Immature natural killer cell (primary cell): ENCODE measurements at regions not wholly inside any gene's neighbourhood (a gene's known extent, or its start where the extent isn't known, plus 50 kb on each side); places are given as distances from the start of the nearest gene placed in this dataset.

Experiments used
- DNase-seq, 3 donors: peaks; one replicate each; pipeline ENCODE4 v3.0.0; 2022; ENCODE audit warnings: mixed read lengths in 1 of 3
- H3K27ac Mint-ChIP-seq, 6 donors: one replicate each; pipeline ENCODE4 v1.8.0; 2020; ENCODE audit warnings: mixed read lengths in 6 of 6, mild to moderate bottlenecking in 5 of 6, inconsistent platforms in 4 of 6, moderate library complexity in 3 of 6
- H3K27me3 Mint-ChIP-seq, 3 donors: one replicate each; pipeline ENCODE4 v1.8.0; 2020 to 2021; ENCODE audit warnings: low read depth in 3 of 3, mild to moderate bottlenecking in 3 of 3, mixed read lengths in 3 of 3, moderate library complexity in 3 of 3, inconsistent platforms in 1 of 3
- H3K36me3 Mint-ChIP-seq, 3 donors: one replicate each; pipeline ENCODE4 v1.8.0; 2020; ENCODE audit warnings: mixed read lengths in 3 of 3, inconsistent platforms in 2 of 3, mild to moderate bottlenecking in 2 of 3
- H3K4me1 Mint-ChIP-seq, 2 donors: one replicate each; pipeline ENCODE4 v1.8.0; 2020; ENCODE audit warnings: inconsistent platforms in 2 of 2, mild to moderate bottlenecking in 2 of 2, mixed read lengths in 2 of 2, moderate library complexity in 1 of 2
- H3K4me3 Mint-ChIP-seq, 5 donors: one replicate each; pipeline ENCODE4 v1.8.0; 2020; ENCODE audit warnings: mild to moderate bottlenecking in 5 of 5, mixed read lengths in 5 of 5, inconsistent platforms in 3 of 5, moderate library complexity in 3 of 5
- H3K9me3 Mint-ChIP-seq, 6 donors: one replicate each; pipeline ENCODE4 v1.8.0; 2020; ENCODE audit warnings: mild to moderate bottlenecking in 6 of 6, mixed read lengths in 6 of 6, inconsistent platforms in 4 of 6, moderate library complexity in 3 of 6

- H3K9me3 Mint-ChIP-seq, result peaks cover 2 to 14% (median 6%) of the 10 kb centered on the region in 6 donors
- H3K27ac Mint-ChIP-seq, result no peak overlapping the region
- H3K27me3 Mint-ChIP-seq, result peaks cover 2 to 7% (median 2%) of the 10 kb centered on the region in 3 donors
- H3K36me3 Mint-ChIP-seq, result no peaks in the 10 kb centered on the region
- peak overlapping the region in 1 of 5 donors; percentile 44 for H3K4me3 Mint-ChIP-seq
- DNase-seq, result no peak
- no peaks in the 10 kb centered on the region for H3K4me1 Mint-ChIP-seq
Observed at GRCh38 chr3:66889750-66890494, 108.2 kb upstream of the KBTBD8 start.

- Mint-ChIP-seq H3K27ac (no peak overlapping the region), H3K4me3 (no peak overlapping the region), H3K9me3 (peaks cover 23 to 83% (median 54%) of the 10 kb centered on the region in 6 donors), H3K36me3 (peaks cover 3 to 14% (median 13%) of the 10 kb centered on the region in 3 donors), H3K27me3 (peaks cover 1 to 2% (median 2%) of the 10 kb centered on the region in 3 donors), H3K4me1 (no peaks in the 10 kb centered on the region)
- DNase-seq, result no peak
Observed at GRCh38 chr3:66898155-66898554, 100.0 kb upstream of the KBTBD8 start.

DNA sequence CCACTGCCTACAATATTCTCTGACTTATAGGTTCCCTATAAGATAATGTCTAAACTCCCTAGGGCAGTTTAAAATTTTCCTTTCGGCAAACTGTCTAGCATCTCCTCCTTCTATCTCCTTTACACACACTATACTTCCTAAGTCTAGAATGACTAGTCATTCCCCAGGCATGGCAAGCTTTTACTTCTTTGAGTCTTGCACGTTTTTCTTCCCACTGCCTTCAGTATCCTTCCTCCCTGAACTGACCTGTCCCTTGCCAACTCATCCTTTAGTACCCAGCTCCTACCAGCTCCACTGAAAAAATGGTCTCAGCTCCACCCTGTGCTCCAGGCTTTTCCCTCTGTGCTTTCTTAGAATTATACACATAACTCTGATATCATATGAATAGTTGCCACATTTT lies 93.8 kb upstream of the KBTBD8 start:
- no peak overlapping the region for H3K27ac Mint-ChIP-seq
- H3K36me3 Mint-ChIP-seq, result peaks cover 3 to 4% (median 3%) of the 10 kb centered on the region in 3 donors
- H3K4me3 Mint-ChIP-seq, result no peak overlapping the region
- DNase-seq, result no peak
- H3K4me1 Mint-ChIP-seq, result no peaks in the 10 kb centered on the region
- peaks cover 10 to 34% (median 17%) of the 10 kb centered on the region in 6 donors for H3K9me3 Mint-ChIP-seq
- H3K27me3 Mint-ChIP-seq, result peaks cover 1 to 12% (median 2%) of the 10 kb centered on the region in 3 donors

DNA sequence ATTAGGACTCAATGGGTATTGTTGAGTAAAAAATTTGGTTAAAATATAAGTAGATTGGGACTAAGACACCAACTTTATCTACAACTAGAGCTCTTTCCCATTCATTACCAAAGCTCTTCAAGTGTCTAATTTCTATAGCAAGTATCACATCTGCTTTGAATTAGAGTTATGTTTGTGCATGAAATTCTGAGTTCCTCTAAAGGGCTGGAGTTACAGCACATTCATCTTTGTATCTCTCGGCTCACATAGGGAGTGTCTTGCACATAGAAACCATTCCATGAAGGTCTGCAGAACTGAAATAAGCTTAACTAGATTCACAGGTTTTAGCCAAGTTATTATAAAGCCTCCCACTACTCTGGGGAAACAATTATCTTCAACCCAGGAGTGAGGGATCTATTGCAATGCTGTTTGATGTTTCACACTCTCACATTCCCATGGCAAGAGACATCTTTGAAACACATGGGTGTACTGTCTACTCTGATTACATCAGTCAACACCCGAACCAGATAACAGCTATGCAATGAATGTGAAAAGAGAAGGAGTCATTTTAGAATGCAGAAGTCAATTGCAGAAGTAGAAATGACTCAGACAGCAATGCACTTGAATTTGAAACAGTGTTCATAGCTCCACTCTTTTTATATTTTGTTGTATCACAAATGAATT lies 93.1 kb upstream of the KBTBD8 start:
- Mint-ChIP-seq H3K4me1 (no peaks in the 10 kb centered on the region), H3K27me3 (peaks cover 0 to 12% (median 2%) of the 10 kb centered on the region in 3 donors), H3K4me3 (no peak overlapping the region), H3K9me3 (peaks cover 9 to 30% (median 15%) of the 10 kb centered on the region in 6 donors), H3K27ac (no peak overlapping the region), H3K36me3 (peaks cover 3 to 4% (median 3%) of the 10 kb centered on the region in 3 donors)
- no peak for DNase-seq

DNA sequence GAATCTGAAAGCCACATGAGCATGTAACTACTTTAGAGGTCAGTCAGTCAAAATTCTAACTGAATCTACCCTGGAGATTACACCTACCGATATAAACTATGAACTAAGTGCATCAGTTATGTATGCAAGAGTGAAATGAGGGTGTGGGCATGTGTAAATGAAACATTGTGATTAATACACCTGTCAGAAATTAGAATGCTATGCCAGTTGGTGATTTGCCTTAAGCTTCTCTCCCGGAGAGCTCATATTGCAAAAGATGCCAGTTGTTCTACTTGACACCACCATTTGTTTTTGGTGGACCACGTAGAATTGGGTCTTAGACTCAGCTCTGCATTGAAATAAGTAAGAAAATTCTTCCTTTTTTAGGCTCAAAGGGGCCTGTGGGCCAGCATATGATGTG lies 91.0 kb upstream of the KBTBD8 start:
- Mint-ChIP-seq H3K4me1 (no peaks in the 10 kb centered on the region), H3K27ac (no peak overlapping the region), H3K4me3 (no peak overlapping the region), H3K9me3 (peaks cover 0 to 16% (median 5%) of the 10 kb centered on the region in 6 donors), H3K36me3 (no peaks in the 10 kb centered on the region), H3K27me3 (peaks cover 0 to 17% (median 2%) of the 10 kb centered on the region in 3 donors)
- no peak for DNase-seq

DNA sequence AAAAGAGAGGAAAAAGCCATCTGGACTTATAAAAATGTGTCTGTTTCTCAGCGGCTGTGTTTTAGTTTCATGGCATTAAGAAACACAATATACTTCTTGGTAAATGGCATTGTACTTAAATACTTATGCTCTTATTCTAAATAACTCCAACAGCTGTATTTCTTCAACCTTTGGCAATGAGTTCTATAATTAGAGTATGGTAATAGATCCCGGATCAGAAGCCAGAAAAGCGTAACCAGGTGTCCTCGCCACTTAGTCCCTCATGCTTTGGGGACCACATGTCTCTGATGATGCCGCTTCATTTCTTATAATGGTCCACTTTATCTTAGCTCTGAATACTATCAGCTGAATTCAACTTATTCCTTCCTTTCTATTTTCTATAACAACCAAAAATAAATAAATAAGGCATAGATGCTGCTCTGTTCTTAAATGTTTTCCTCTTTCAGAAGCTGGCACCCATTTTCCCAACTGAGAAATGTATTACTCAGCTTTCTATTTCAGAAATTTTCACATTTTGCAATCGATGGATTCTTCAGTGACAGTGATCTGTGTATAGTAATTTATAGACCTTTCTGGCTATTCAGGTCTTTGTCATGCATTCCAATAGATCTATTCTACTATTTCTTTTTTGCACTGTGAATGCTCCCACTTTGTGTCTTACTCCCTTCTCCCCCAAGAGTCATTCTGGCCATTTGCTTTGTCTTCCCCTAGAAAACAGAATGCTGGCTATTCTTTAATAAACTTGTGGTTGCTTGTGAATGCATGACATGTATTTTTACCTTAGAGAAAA lies 87.6 kb upstream of the KBTBD8 start:
- Mint-ChIP-seq H3K27ac (no peak overlapping the region), H3K9me3 (peaks cover 0 to 12% (median 8%) of the 10 kb centered on the region in 6 donors), H3K27me3 (peaks cover 0 to 15% (median 2%) of the 10 kb centered on the region in 3 donors), H3K4me1 (no peaks in the 10 kb centered on the region), H3K4me3 (no peak overlapping the region), H3K36me3 (no peaks in the 10 kb centered on the region)
- DNase-seq, result no peak

- Mint-ChIP-seq H3K9me3 (peaks cover 0 to 19% (median 8%) of the 10 kb centered on the region in 6 donors), H3K4me3 (no peak overlapping the region), H3K36me3 (no peaks in the 10 kb centered on the region), H3K27me3 (peaks cover 0 to 7% (median 2%) of the 10 kb centered on the region in 3 donors), H3K27ac (no peak overlapping the region), H3K4me1 (no peaks in the 10 kb centered on the region)
- DNase-seq, result no peak
Observed at GRCh38 chr3:66912306-66912705, 85.8 kb upstream of the KBTBD8 start.

GRCh38 chr3:66922058-66922457 lies 76.0 kb upstream of the KBTBD8 start:
- peaks cover 0 to 4% (median 0%) of the 10 kb centered on the region in 6 donors for H3K9me3 Mint-ChIP-seq
- no peak overlapping the region for H3K4me3 Mint-ChIP-seq
- no peak overlapping the region for H3K27ac Mint-ChIP-seq
- H3K36me3 Mint-ChIP-seq, result no peaks in the 10 kb centered on the region
- H3K27me3 Mint-ChIP-seq, result peaks cover 0 to 4% (median 2%) of the 10 kb centered on the region in 3 donors
- DNase-seq, result no peak
- H3K4me1 Mint-ChIP-seq, result no peaks in the 10 kb centered on the region

GRCh38 chr3:66923969-66924368 lies 74.1 kb upstream of the KBTBD8 start:
- Mint-ChIP-seq H3K4me3 (no peak overlapping the region), H3K27me3 (peaks cover 2 to 4% (median 4%) of the 10 kb centered on the region in 3 donors), H3K27ac (no peak overlapping the region), H3K9me3 (peaks cover 0 to 4% (median 0%) of the 10 kb centered on the region in 6 donors), H3K4me1 (no peaks in the 10 kb centered on the region), H3K36me3 (no peaks in the 10 kb centered on the region)
- DNase-seq, result no peak

GRCh38 chr3:66928252-66928651 lies 69.9 kb upstream of the KBTBD8 start:
- H3K4me3 Mint-ChIP-seq, result no peak overlapping the region

DNA sequence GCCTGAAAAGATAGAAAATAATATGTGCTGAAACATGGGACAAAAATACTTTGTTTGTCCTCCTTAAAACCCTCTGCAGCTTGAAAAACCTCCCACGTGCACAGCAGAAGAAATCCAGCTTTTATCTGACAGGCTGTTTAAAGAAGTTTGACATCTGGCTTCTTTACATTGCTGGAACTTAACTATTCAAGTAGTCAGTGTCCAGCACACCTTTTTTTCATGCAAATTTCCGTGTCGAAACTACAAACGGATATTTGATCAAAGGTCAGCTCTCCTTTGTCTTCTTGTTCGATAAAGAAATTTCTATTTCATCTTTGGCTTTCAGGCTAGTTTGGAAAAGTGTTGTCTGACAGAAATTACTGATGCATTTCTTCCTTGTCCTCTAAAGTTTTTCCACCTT lies 66.8 kb upstream of the KBTBD8 start:
- Mint-ChIP-seq H3K4me1 (no peaks in the 10 kb centered on the region), H3K4me3 (no peak overlapping the region), H3K27me3 (peaks cover 4 to 7% (median 5%) of the 10 kb centered on the region in 3 donors), H3K9me3 (no peaks in the 10 kb centered on the region), H3K36me3 (no peaks in the 10 kb centered on the region), H3K27ac (no peak overlapping the region)
- no peak for DNase-seq

More at GRCh38 chr3:66928252-66928651, 69.9 kb upstream of the KBTBD8 start:
- Mint-ChIP-seq H3K27ac (no peak overlapping the region), H3K9me3 (peaks cover 0 to 4% (median 0%) of the 10 kb centered on the region in 6 donors), H3K27me3 (peaks cover 2 to 7% (median 4%) of the 10 kb centered on the region in 3 donors), H3K36me3 (no peaks in the 10 kb centered on the region), H3K4me1 (no peaks in the 10 kb centered on the region)
- no peak for DNase-seq

GRCh38 chr3:66931699-66932098 lies 66.4 kb upstream of the KBTBD8 start:
- peaks cover 3 to 7% (median 4%) of the 10 kb centered on the region in 3 donors for H3K27me3 Mint-ChIP-seq
- DNase-seq, result no peak
- no peaks in the 10 kb centered on the region for H3K4me1 Mint-ChIP-seq
- no peaks in the 10 kb centered on the region for H3K36me3 Mint-ChIP-seq
- H3K4me3 Mint-ChIP-seq, result no peak overlapping the region
- H3K27ac Mint-ChIP-seq, result no peak overlapping the region
- no peaks in the 10 kb centered on the region for H3K9me3 Mint-ChIP-seq

DNA sequence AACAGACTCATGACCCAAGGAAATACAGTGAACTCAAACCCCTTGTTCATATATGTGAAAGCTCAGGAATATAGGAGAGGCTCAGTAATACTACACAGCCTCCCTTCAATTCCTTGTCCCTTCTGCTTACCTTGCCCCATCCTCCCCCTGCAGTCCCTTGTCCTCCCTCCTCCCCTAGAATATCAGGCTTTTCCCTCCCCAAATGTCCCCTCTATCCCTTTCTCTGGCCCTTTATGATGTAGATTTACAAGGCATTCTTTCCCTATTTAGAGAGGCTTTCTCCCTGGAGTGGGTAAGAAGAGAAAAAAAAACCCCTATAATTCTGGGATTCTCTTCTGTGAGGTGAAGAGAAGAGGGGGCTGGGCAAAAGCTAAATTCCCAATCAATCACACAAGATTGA lies 64.9 kb upstream of the KBTBD8 start:
- peaks cover 4 to 11% (median 6%) of the 10 kb centered on the region in 3 donors for H3K27me3 Mint-ChIP-seq
- DNase-seq, result no peak
- no peaks in the 10 kb centered on the region for H3K9me3 Mint-ChIP-seq
- no peak overlapping the region for H3K4me3 Mint-ChIP-seq
- no peak overlapping the region for H3K27ac Mint-ChIP-seq
- H3K4me1 Mint-ChIP-seq, result no peaks in the 10 kb centered on the region
- H3K36me3 Mint-ChIP-seq, result no peaks in the 10 kb centered on the region

DNA sequence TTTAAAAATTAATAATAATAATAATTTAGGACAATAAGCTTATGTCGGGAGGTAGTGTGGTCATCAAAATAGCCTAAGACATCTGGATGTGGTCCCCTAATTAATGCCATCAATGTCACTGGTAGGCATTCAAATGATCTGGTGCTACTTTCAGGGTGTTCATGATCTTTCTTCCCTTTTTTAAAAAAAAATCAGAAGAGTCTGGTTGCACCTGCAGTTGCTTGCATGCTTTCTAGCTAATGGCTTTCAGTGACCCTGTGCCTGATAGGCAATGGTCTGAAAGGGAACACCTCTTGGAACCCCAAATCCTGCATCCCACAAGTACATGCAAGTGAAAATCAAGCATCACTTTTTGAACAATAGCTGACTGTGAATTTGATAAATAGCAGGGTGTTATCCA lies 64.1 kb upstream of the KBTBD8 start:
- no peak overlapping the region for H3K27ac Mint-ChIP-seq
- no peak for DNase-seq
- no peaks in the 10 kb centered on the region for H3K36me3 Mint-ChIP-seq
- H3K27me3 Mint-ChIP-seq, result peaks cover 6 to 11% (median 6%) of the 10 kb centered on the region in 3 donors
- H3K9me3 Mint-ChIP-seq, result no peaks in the 10 kb centered on the region
- no peak overlapping the region for H3K4me3 Mint-ChIP-seq
- H3K4me1 Mint-ChIP-seq, result no peaks in the 10 kb centered on the region
